Left renal cortex interstitium (tissue), 4 donors: ENCODE measurements at regions not wholly inside any gene's neighbourhood (a gene's known extent, or its start where the extent isn't known, plus 50 kb on each side); places are given as distances from the start of the nearest gene placed in this dataset.

ENCODE experiments used
- DNase-seq, 4 donors: peaks; one replicate each; pipeline ENCODE4 v3.0.0-alpha.2; 2013; ENCODE audit warnings: low read depth in 4 of 4, low spot score in 2 of 4, missing footprints in 1 of 4

- DNase-seq, result no peak
Measured at GRCh38 chr13:68697551-68697950, 1410.1 kb upstream of the ATXN8OS start.

DNA sequence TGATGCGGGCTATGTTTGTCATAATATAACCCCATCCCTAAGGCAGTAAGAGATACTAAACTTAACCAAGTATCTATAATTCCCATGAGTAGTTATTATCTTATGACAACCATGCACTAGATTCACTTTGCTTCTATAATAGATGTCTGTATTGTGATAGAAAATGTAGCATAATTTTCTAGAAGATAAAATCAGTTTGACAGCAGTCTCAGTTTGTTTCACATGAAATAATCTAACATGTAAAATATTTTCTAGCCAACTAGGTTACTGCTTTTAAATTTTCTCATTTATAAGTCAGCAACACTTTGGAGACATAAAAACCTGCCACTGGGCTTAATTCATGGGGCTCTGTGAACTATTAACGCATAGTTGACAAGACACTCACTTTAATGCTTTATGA, 1410.7 kb upstream of the ATXN8OS start:
- DNase-seq, result no peak

DNA sequence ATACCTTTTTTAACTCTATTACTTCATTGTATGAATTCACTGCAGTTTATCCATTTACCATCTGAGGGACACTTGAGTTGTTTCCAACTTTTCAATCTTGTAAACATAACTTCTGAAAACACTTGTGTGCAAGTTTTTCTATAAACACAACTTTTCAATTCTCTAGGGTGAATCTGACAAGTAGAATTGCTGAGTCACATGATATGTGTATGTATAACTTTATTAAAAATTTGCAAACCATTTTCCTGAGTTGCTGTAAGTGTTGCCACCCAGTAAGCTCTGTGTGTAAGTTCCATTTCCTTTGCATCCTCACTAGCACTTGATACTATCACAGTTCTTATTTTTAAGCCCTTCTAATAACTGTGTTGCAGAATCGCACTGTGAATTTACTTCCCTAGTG, 1415.6 kb upstream of the ATXN8OS start:
- DNase-seq, result no peak

- DNase-seq, result no peak
Measured at GRCh38 chr13:68690567-68690966, 1417.1 kb upstream of the ATXN8OS start.

GRCh38 chr13:68676513-68677115, 1431.0 kb upstream of the ATXN8OS start:
- no peak for DNase-seq

- no peak for DNase-seq
Measured at GRCh38 chr13:68675209-68675608, 1432.4 kb upstream of the ATXN8OS start.

DNA sequence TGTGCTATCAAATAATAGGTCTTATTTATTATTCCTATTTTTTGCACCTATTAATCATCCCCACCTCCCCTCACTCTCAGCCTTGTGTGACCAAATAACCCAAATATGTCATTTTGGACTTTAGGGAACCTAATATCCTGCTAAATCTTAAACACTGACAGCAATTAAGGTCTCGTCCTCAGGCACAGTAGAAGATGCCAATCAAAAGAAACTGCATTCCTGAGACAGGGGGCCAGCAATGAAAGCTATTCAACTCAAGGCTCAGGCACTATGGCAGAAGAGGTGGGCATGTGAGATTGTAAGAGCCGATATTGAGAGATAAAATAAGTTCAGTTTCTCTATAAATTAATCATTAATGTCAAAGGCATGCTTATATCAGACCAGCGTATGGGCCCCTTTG, 1437.7 kb upstream of the PCDH9 start:
- no peak for DNase-seq

- no peak for DNase-seq
Measured at GRCh38 chr13:68666774-68667397, 1436.8 kb upstream of the PCDH9 start.

DNA sequence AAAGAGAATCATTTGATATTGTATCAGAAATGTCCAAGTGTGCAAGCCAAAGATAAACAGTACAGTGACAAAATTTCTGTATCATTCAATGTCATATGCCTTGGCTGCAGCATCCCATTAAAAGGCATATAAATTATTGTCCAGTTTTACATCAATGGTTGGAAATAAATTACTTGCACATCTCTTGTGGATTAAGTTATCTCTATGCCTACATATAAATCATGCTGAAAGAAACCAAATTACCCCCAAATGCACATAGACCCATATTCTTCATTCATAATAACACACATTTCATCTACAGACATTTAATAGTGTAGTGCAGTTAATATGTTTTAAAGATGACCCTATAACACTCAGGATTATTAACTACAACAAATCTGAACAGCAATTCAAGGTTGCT, 1415.7 kb upstream of the PCDH9 start:
- no peak for DNase-seq

- DNase-seq, result no peak
Measured at GRCh38 chr13:68644611-68645010, 1414.5 kb upstream of the PCDH9 start.

- DNase-seq, result no peak
Measured at GRCh38 chr13:68636784-68637183, 1406.6 kb upstream of the PCDH9 start.

DNA sequence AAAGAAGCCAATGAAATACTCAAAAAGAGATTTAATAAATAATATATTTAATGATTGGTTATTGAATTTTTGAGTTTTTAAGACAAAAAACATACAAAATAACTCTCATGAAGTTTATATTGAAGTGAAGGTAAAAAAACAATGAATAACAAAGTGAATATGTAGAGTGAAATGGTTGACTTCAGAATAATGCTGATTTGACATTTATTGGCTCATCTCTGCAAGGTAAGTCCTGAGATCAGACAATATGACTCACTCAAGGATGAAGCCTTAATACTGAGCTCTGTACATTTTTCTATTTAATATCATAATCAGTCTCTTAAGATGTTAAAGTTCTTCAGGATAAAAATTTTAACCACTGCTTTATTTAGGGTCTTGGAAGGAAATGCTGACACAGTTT, 1398.9 kb upstream of the PCDH9 start:
- DNase-seq, result no peak

- no peak for DNase-seq
Measured at GRCh38 chr13:68627379-68627778, 1397.2 kb upstream of the PCDH9 start.

GRCh38 chr13:68616600-68617222, 1386.6 kb upstream of the PCDH9 start:
- DNase-seq, result no peak

DNA sequence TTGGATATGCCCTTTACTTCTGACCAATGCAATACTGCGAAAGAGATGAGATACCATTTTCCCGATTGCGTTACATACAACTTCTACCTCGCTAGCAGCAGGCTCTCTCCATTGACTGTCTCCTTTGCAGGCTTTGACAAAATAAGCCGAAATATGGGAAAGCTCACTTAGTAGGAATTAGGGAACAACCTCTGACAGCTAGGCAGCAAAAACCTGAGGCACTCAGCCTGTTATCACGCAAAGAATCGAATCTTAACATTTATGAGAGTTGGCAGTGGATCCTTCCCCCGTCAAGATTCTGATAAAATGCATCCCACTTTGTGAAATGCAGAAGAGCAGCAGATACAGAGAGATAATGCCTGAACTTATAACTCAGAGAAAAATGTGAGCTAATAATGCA, 1379.5 kb upstream of the PCDH9 start:
- DNase-seq, result no peak

DNA sequence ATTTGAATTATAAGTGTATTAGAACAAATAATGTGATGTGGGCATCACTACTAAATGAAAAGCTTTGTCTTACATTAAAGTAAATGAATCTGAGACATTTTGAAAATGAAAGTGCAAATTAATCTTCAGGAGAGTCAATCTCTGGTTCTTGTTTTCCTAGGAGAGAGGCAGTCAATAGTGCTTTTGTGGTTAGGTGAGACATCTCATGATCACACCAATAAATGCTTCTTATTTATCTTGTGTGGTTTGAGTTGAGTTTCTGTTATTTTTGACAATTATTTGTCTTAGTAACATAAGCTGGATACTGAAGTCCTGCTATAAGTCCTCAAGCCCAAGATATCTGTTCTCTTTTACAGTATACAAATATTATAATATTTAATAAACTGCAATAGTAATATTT, 1378.0 kb upstream of the PCDH9 start:
- no peak for DNase-seq

- no peak for DNase-seq
Measured at GRCh38 chr13:68597641-68598040, 1367.5 kb upstream of the PCDH9 start.

DNA sequence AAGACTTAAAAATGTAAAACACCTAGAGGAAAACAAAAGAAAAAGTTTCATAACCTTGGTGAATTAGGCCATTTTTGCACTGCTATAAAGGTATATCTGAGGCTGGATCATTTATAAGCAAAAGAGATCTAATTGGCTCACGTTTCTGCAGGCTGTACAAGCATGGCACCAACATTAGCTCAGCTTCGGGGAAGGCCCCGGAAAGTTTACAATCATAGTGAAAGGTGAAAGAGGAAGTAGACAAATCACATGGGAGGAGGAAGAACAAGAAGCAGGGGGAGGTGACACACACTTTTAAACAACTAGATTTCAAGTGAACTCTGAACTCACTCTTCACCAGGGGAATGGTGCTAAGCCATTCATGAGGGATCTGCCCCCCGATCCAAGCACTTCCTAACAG, 1358.5 kb upstream of the PCDH9 start:
- no peak for DNase-seq

- no peak for DNase-seq
Measured at GRCh38 chr13:68584776-68585175, 1354.6 kb upstream of the PCDH9 start.

- DNase-seq, result no peak
Measured at GRCh38 chr13:68574053-68574452, 1343.9 kb upstream of the PCDH9 start.

DNA sequence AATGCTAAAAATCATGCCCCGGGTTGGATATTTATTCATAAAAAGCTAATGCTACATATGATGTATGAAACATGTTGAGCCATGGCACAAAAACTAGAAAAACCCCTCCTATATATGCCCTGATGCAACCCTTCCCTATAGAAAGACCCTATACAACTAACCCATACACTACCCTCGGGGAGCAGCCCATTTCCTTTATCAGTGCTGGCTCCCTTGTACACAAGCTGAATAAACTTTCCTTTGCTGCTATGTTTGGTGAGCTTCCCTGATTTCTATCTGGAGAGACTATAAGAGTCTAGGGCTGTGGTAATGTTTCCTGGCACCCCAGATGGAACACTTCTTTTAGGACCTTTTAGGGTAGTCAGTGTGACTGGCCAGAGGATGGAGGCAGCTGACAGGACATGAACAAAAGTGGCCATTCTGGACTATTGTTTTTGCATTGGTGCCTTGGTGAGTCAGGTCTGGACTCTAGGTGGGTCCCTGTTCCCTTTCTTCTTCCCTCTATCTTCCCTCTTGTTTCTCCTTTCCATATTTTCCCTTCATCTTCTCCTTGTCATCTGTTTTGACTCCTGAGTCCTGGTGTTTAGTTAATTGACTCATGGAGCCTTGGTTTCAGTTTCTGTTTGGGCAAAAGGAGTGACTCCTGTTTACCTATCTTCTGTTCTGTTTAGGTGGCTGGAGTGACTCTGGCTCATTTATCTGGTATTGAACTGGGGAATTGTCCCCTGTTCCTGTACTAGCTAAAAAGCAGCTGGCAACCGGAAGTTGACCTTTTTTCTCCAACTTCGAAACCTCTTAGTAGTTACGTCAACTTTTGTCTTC, 1321.8 kb upstream of the PCDH9 start:
- DNase-seq, result no peak

GRCh38 chr13:68550330-68550729, 1320.2 kb upstream of the PCDH9 start:
- no peak for DNase-seq
